ENCODE measurements at regions not wholly inside any gene's neighbourhood (a gene's known extent, or its start where the extent isn't known, plus 50 kb on each side); places are given as distances from the start of the nearest gene placed in this dataset.

DNA sequence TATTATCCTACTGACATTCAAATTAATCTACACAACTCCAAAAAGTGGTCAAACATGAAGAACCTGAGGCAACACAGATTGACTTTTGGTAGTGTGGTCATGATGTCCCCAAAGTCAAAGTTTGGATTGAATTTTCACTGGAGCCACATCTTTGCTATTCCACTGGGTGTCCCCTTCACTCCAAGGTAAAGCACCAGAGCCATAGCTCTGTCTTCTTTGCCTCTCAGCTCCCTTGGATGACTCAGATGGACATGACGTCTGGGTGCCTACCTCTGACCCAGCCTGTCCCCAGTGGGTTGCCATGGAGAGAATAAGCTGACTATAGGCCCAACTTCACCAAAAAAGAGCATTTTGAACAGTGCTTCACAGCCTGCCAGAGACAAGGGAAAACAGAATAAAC is 57.4 kb upstream of the ARHGAP42 start:
- TF ChIP-seq, protein P1, sequence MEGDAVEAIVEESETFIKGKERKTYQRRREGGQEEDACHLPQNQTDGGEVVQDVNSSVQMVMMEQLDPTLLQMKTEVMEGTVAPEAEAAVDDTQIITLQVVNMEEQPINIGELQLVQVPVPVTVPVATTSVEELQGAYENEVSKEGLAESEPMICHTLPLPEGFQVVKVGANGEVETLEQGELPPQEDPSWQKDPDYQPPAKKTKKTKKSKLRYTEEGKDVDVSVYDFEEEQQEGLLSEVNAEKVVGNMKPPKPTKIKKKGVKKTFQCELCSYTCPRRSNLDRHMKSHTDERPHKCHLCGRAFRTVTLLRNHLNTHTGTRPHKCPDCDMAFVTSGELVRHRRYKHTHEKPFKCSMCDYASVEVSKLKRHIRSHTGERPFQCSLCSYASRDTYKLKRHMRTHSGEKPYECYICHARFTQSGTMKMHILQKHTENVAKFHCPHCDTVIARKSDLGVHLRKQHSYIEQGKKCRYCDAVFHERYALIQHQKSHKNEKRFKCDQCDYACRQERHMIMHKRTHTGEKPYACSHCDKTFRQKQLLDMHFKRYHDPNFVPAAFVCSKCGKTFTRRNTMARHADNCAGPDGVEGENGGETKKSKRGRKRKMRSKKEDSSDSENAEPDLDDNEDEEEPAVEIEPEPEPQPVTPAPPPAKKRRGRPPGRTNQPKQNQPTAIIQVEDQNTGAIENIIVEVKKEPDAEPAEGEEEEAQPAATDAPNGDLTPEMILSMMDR (conservative IDR thresholded peaks at IDR 0.05; ENCODE audit: low read length): no peak
- no peak for TF ChIP-seq EZH2phosphoT487 (IDR thresholded peaks at IDR 0.05; ENCODE audit: borderline replicate concordance)
